Nephron (organoid): ENCODE measurements at regions not wholly inside any gene's neighbourhood (a gene's known extent, or its start where the extent isn't known, plus 50 kb on each side); places are given as distances from the start of the nearest gene placed in this dataset.

Experiments used
- H3K27ac Mint-ChIP-seq, 3 experiments: 2 replicates each; pipeline ENCODE4 v1.8.0; 2020; ENCODE audit warnings: mixed read lengths in 3 of 3, mild to moderate bottlenecking in 2 of 3, moderate library complexity in 1 of 3
- H3K27me3 Mint-ChIP-seq: 2 replicates; pipeline ENCODE4 v1.8.0; 2021; ENCODE audit warnings: low read depth, mild to moderate bottlenecking, moderate library complexity, mixed read lengths
- H3K36me3 Mint-ChIP-seq: 2 replicates; pipeline ENCODE4 v1.8.0; 2020; ENCODE audit warnings: low read depth, mixed read lengths
- H3K4me1 Mint-ChIP-seq: 2 replicates; pipeline ENCODE4 v1.8.0; 2020; ENCODE audit warnings: mixed read lengths
- H3K4me3 Mint-ChIP-seq, 3 experiments: 2 replicates each; pipeline ENCODE4 v1.8.0; 2020; ENCODE audit warnings: mild to moderate bottlenecking in 3 of 3, mixed read lengths in 3 of 3, moderate library complexity in 2 of 3
- H3K9me3 Mint-ChIP-seq: 2 replicates; pipeline ENCODE4 v1.8.0; 2020; ENCODE audit warnings: mixed read lengths
- CTCF ChIP-seq, 3 experiments: fragments of 200-600 bp; sonication (generic); IDR thresholded peaks; one replicate each; pipeline ENCODE4 v1.5.0; 2021; ENCODE audit warnings: antibody characterized with exemption in 3 of 3; ENCODE audit not compliant: unreplicated experiment in 3 of 3

GRCh38 chr1:187469836-187470235, 641.1 kb downstream of the PLA2G4A start:
- Mint-ChIP-seq H3K4me3 (no peak overlapping the region), H3K27ac (no peak overlapping the region), H3K36me3 (no peaks in the 10 kb centered on the region), H3K27me3 (no peaks in the 10 kb centered on the region), H3K9me3 (peaks cover 12% of the 10 kb centered on the region), H3K4me1 (peaks cover 4% of the 10 kb centered on the region)
- TF ChIP-seq CTCF (IDR thresholded peaks at IDR 0.05; ENCODE audit: unreplicated experiment in 3 of 3), result no peak

- Mint-ChIP-seq H3K4me3 (no peak overlapping the region), H3K27ac (no peak overlapping the region), H3K4me1 (peaks cover 4% of the 10 kb centered on the region), H3K36me3 (no peaks in the 10 kb centered on the region), H3K27me3 (no peaks in the 10 kb centered on the region), H3K9me3 (peaks cover 7% of the 10 kb centered on the region)
- TF ChIP-seq CTCF (IDR thresholded peaks at IDR 0.05; ENCODE audit: unreplicated experiment in 3 of 3), result no peak
Measured at GRCh38 chr1:187471555-187471954, 642.8 kb downstream of the PLA2G4A start.

- H3K27me3 Mint-ChIP-seq, result no peaks in the 10 kb centered on the region
- H3K4me1 Mint-ChIP-seq, result peaks cover 4% of the 10 kb centered on the region
- no peak overlapping the region for H3K27ac Mint-ChIP-seq
- TF ChIP-seq CTCF (IDR thresholded peaks at IDR 0.05; ENCODE audit: unreplicated experiment in 3 of 3), result no peak
- no peak overlapping the region for H3K4me3 Mint-ChIP-seq
- H3K36me3 Mint-ChIP-seq, result no peaks in the 10 kb centered on the region
- H3K9me3 Mint-ChIP-seq, result peaks cover 3% of the 10 kb centered on the region
Measured at GRCh38 chr1:187474336-187474735, 645.6 kb downstream of the PLA2G4A start.

GRCh38 chr1:187476671-187477070, 647.9 kb downstream of the PLA2G4A start:
- peaks cover 12% of the 10 kb centered on the region for H3K4me1 Mint-ChIP-seq
- no peaks in the 10 kb centered on the region for H3K36me3 Mint-ChIP-seq
- H3K9me3 Mint-ChIP-seq, result peaks cover 3% of the 10 kb centered on the region
- H3K27ac Mint-ChIP-seq, result no peak overlapping the region
- H3K27me3 Mint-ChIP-seq, result no peaks in the 10 kb centered on the region
- no peak overlapping the region for H3K4me3 Mint-ChIP-seq
- peak in 2 of 3 experiments; percentile 24 to 27 for TF ChIP-seq CTCF (IDR thresholded peaks at IDR 0.05; ENCODE audit: unreplicated experiment in 3 of 3)

- Mint-ChIP-seq H3K4me3 (no peak overlapping the region), H3K4me1 (peaks cover 12% of the 10 kb centered on the region), H3K27me3 (no peaks in the 10 kb centered on the region)
Measured at GRCh38 chr1:187477103-187477502, 648.4 kb downstream of the PLA2G4A start.

More at GRCh38 chr1:187477103-187477502, 648.4 kb downstream of the PLA2G4A start:
- TF ChIP-seq CTCF (IDR thresholded peaks at IDR 0.05; ENCODE audit: unreplicated experiment in 3 of 3), result no peak
- Mint-ChIP-seq H3K27ac (no peak overlapping the region), H3K9me3 (peaks cover 3% of the 10 kb centered on the region), H3K36me3 (no peaks in the 10 kb centered on the region)
